Glutamatergic neuron (in vitro differentiated cells): ENCODE measurements at regions not wholly inside any gene's neighbourhood (a gene's known extent, or its start where the extent isn't known, plus 50 kb on each side); places are given as distances from the start of the nearest gene placed in this dataset.

Source experiments
- DNase-seq: peaks from one replicate; pipeline ENCODE4 v3.0.0; 2022
- H3K27ac Mint-ChIP-seq: one replicate; pipeline ENCODE4 v1.8.0; 2020; ENCODE audit warnings: mild to moderate bottlenecking, mixed read lengths, inconsistent platforms; ENCODE audit not compliant: unreplicated experiment
- H3K27me3 Mint-ChIP-seq: one replicate; pipeline ENCODE4 v1.8.0; 2020; ENCODE audit warnings: mild to moderate bottlenecking, moderate library complexity, mixed read lengths, inconsistent platforms; ENCODE audit not compliant: unreplicated experiment
- H3K36me3 Mint-ChIP-seq: one replicate; pipeline ENCODE4 v1.8.0; 2020; ENCODE audit warnings: mild to moderate bottlenecking, mixed read lengths, inconsistent platforms; ENCODE audit not compliant: unreplicated experiment
- H3K4me1 Mint-ChIP-seq: one replicate; pipeline ENCODE4 v1.8.0; 2020; ENCODE audit warnings: mild to moderate bottlenecking, low read depth, mixed read lengths, inconsistent platforms; ENCODE audit not compliant: unreplicated experiment
- H3K4me3 Mint-ChIP-seq: one replicate; pipeline ENCODE4 v1.8.0; 2020; ENCODE audit warnings: mild to moderate bottlenecking, mixed read lengths, inconsistent platforms; ENCODE audit not compliant: unreplicated experiment
- H3K9me3 Mint-ChIP-seq: one replicate; pipeline ENCODE4 v1.8.0; 2020; ENCODE audit warnings: mild to moderate bottlenecking, moderate library complexity, mixed read lengths, inconsistent platforms; ENCODE audit not compliant: unreplicated experiment
- TF ChIP-seq, protein P1 (sequence below): fragments of 200-600 bp; sonication (generic); IDR thresholded peaks from one replicate; pipeline ENCODE4 v1.5.0; 2021; ENCODE audit not compliant: partially characterized antibody, unreplicated experiment

- Mint-ChIP-seq H3K36me3 (no peaks in the 10 kb centered on the region), H3K4me1 (no peaks in the 10 kb centered on the region), H3K27me3 (peaks cover 2% of the 10 kb centered on the region), H3K4me3 (no peak overlapping the region), H3K27ac (no peak overlapping the region), H3K9me3 (peaks cover 3% of the 10 kb centered on the region)
- TF ChIP-seq, protein P1, sequence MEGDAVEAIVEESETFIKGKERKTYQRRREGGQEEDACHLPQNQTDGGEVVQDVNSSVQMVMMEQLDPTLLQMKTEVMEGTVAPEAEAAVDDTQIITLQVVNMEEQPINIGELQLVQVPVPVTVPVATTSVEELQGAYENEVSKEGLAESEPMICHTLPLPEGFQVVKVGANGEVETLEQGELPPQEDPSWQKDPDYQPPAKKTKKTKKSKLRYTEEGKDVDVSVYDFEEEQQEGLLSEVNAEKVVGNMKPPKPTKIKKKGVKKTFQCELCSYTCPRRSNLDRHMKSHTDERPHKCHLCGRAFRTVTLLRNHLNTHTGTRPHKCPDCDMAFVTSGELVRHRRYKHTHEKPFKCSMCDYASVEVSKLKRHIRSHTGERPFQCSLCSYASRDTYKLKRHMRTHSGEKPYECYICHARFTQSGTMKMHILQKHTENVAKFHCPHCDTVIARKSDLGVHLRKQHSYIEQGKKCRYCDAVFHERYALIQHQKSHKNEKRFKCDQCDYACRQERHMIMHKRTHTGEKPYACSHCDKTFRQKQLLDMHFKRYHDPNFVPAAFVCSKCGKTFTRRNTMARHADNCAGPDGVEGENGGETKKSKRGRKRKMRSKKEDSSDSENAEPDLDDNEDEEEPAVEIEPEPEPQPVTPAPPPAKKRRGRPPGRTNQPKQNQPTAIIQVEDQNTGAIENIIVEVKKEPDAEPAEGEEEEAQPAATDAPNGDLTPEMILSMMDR: no peak
- DNase-seq: no peak
Measured at GRCh38 chr2:167756446-167756845, 490.9 kb downstream of the STK39 start.

DNA sequence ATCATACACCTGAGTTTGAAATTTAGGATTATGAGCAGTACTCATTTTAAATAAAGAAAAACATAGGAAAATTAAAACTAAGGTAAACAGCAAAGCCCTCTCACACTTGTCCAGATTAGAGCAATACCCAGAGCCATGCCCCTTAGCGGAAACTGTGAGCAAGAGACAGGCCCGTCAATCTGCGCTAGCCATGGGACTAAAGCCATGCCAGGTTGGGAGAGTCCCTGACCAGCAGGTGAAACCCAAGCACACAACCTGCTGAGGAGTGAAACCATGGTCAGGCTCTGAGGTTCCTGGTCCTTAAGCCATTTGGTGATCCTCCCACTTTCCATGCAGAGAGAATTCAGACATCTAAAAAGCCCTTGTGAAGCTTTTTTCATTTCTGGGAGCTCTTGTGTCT, 494.3 kb downstream of the STK39 start:
- Mint-ChIP-seq H3K4me1 (no peaks in the 10 kb centered on the region), H3K4me3 (no peak overlapping the region), H3K36me3 (no peaks in the 10 kb centered on the region), H3K27me3 (peaks cover 3% of the 10 kb centered on the region), H3K27ac (no peak overlapping the region), H3K9me3 (peaks cover 3% of the 10 kb centered on the region)
- no peak for DNase-seq
- TF ChIP-seq, protein P1: no peak

- H3K9me3 Mint-ChIP-seq: peaks cover 3% of the 10 kb centered on the region
- H3K36me3 Mint-ChIP-seq: no peaks in the 10 kb centered on the region
- H3K27ac Mint-ChIP-seq: no peak overlapping the region
- no peaks in the 10 kb centered on the region for H3K4me1 Mint-ChIP-seq
- peaks cover 3% of the 10 kb centered on the region for H3K27me3 Mint-ChIP-seq
- TF ChIP-seq, protein P1: no peak
- DNase-seq: no peak
- H3K4me3 Mint-ChIP-seq: no peak overlapping the region
Measured at GRCh38 chr2:167752734-167753133, 494.7 kb downstream of the STK39 start.

DNA sequence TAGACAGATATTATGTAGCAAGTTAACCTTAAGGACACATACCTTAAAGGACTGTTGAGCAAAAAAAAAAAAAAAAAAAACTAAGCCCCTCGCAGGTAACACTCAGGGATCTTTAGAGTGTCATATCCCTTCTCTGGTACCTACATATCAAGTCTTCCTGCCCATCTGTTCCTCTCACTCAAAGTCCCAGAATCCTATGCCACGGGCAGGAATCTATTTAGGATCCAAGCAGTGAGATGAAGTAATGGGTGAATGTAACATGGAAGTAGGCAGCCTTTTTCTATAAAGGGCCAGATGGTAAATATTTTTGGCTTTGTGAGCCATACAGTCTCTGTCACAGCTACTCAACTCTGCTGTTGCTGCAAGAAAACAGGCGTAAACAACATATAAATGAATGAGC, 496.7 kb downstream of the STK39 start:
- no peak overlapping the region for H3K4me3 Mint-ChIP-seq
- no peak for DNase-seq
- H3K4me1 Mint-ChIP-seq: no peaks in the 10 kb centered on the region
- H3K27me3 Mint-ChIP-seq: peaks cover 3% of the 10 kb centered on the region
- H3K9me3 Mint-ChIP-seq: peaks cover 3% of the 10 kb centered on the region
- no peaks in the 10 kb centered on the region for H3K36me3 Mint-ChIP-seq
- no peak overlapping the region for H3K27ac Mint-ChIP-seq
- TF ChIP-seq, protein P1: no peak

DNA sequence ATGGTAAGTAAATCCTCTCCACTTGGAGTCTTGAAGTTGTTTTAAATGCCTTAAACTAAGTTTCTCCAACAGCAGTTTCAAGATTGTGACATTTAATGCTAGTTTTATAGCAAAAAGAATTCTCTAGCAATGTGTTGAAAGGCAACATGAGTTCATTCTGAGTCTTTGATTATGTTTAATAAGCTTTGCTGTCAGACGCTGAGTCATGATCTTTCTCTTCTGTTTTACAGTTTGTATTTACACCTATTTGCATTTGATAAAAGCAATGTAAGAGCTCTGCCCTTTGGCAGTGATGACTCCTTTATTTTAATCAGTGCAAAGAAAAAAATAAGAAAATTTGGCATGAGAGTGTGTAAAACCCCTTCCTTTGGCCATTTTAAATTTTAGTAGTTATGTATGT, 497.7 kb downstream of the STK39 start:
- Mint-ChIP-seq H3K36me3 (no peaks in the 10 kb centered on the region), H3K27me3 (peaks cover 3% of the 10 kb centered on the region), H3K27ac (no peak overlapping the region)

More for the DNA sequence above, 497.7 kb downstream of the STK39 start:
- H3K4me3 Mint-ChIP-seq: no peak overlapping the region
- H3K4me1 Mint-ChIP-seq: no peaks in the 10 kb centered on the region
- no peak for DNase-seq
- TF ChIP-seq, protein P1: no peak
- no peaks in the 10 kb centered on the region for H3K9me3 Mint-ChIP-seq
